ENCODE measurements at regions not wholly inside any gene's neighbourhood (a gene's known extent, or its start where the extent isn't known, plus 50 kb on each side); places are given as distances from the start of the nearest gene placed in this dataset.

GRCh38 chr16:76756423-76756822 lies 434.6 kb upstream of the MON1B start:
- no peaks in the 10 kb centered on the region for H3K9me2 ChIP-seq (ENCODE audit: low read depth, low read length)
- no peaks in the 10 kb centered on the region for H3K9me3 ChIP-seq (ENCODE audit: low read length)
- H3K27me3 ChIP-seq (ENCODE audit: insufficient read depth, low read length): no peaks in the 10 kb centered on the region
- H3K4me3 ChIP-seq (ENCODE audit: low read depth, low read length, poor library complexity, severe bottlenecking): no peak overlapping the region
- H3K36me3 ChIP-seq (ENCODE audit: insufficient read depth, low read length): no peaks in the 10 kb centered on the region
- H3K79me2 ChIP-seq (ENCODE audit: insufficient read depth, low read length): no peaks in the 10 kb centered on the region
- no peak overlapping the region for H2AFZ ChIP-seq (ENCODE audit: low read length)
- TF ChIP-seq EZH2 (IDR thresholded peaks at IDR 0.05; ENCODE audit: borderline replicate concordance, low read length) (no peak), CTCF (IDR thresholded peaks at IDR 0.05; ENCODE audit: low read length) (no peak)
- no peak overlapping the region for H3K9ac ChIP-seq (ENCODE audit: low read length)
- no peaks in the 10 kb centered on the region for H3K4me1 ChIP-seq (ENCODE audit: insufficient read depth, low read length, severe bottlenecking)
- no peak overlapping the region for H3K27ac ChIP-seq (ENCODE audit: low read depth, low read length, poor library complexity, severe bottlenecking)
- H4K20me1 ChIP-seq (ENCODE audit: insufficient read depth, low read length): no peaks in the 10 kb centered on the region
- no peaks in the 10 kb centered on the region for H3F3A ChIP-seq (ENCODE audit: insufficient read depth, low read length)
- H3K4me2 ChIP-seq (ENCODE audit: low read length): no peak overlapping the region

GRCh38 chr16:76756951-76757350 lies 434.0 kb upstream of the MON1B start:
- no peaks in the 10 kb centered on the region for H3K36me3 ChIP-seq (ENCODE audit: insufficient read depth, low read length)
- H3K9me3 ChIP-seq (ENCODE audit: low read length): no peaks in the 10 kb centered on the region
- H3K27ac ChIP-seq (ENCODE audit: low read depth, low read length, poor library complexity, severe bottlenecking): no peak overlapping the region

GRCh38 chr16:76766538-76766937 lies 424.5 kb upstream of the MON1B start:
- Histone ChIP-seq H3K27ac (ENCODE audit: low read depth, low read length, poor library complexity, severe bottlenecking) (no peak overlapping the region), H3K4me2 (ENCODE audit: low read length) (no peak overlapping the region), H4K20me1 (ENCODE audit: insufficient read depth, low read length) (no peaks in the 10 kb centered on the region), H3K4me3 (ENCODE audit: low read depth, low read length, poor library complexity, severe bottlenecking) (no peak overlapping the region), H3K27me3 (ENCODE audit: insufficient read depth, low read length) (no peaks in the 10 kb centered on the region), H3K4me1 (ENCODE audit: insufficient read depth, low read length, severe bottlenecking) (no peaks in the 10 kb centered on the region), H3F3A (ENCODE audit: insufficient read depth, low read length) (no peaks in the 10 kb centered on the region), H2AFZ (ENCODE audit: low read length) (no peak overlapping the region), H3K9ac (ENCODE audit: low read length) (no peak overlapping the region), H3K9me3 (ENCODE audit: low read length) (no peaks in the 10 kb centered on the region), H3K36me3 (ENCODE audit: insufficient read depth, low read length) (no peaks in the 10 kb centered on the region), H3K79me2 (ENCODE audit: insufficient read depth, low read length) (no peaks in the 10 kb centered on the region), H3K9me2 (ENCODE audit: low read depth, low read length) (no peaks in the 10 kb centered on the region)
- TF ChIP-seq EZH2 (IDR thresholded peaks at IDR 0.05; ENCODE audit: borderline replicate concordance, low read length): no peak

More at GRCh38 chr16:76756951-76757350, 434.0 kb upstream of the MON1B start:
- no peaks in the 10 kb centered on the region for H4K20me1 ChIP-seq (ENCODE audit: insufficient read depth, low read length)
- H3K9me2 ChIP-seq (ENCODE audit: low read depth, low read length): no peaks in the 10 kb centered on the region
- H2AFZ ChIP-seq (ENCODE audit: low read length): no peak overlapping the region
- no peaks in the 10 kb centered on the region for H3K27me3 ChIP-seq (ENCODE audit: insufficient read depth, low read length)
- no peak overlapping the region for H3K4me3 ChIP-seq (ENCODE audit: low read depth, low read length, poor library complexity, severe bottlenecking)
- H3K4me1 ChIP-seq (ENCODE audit: insufficient read depth, low read length, severe bottlenecking): no peaks in the 10 kb centered on the region
- TF ChIP-seq EZH2 (IDR thresholded peaks at IDR 0.05; ENCODE audit: borderline replicate concordance, low read length) (no peak), CTCF (IDR thresholded peaks at IDR 0.05; ENCODE audit: low read length) (no peak)
- no peaks in the 10 kb centered on the region for H3K79me2 ChIP-seq (ENCODE audit: insufficient read depth, low read length)
- H3F3A ChIP-seq (ENCODE audit: insufficient read depth, low read length): no peaks in the 10 kb centered on the region
- H3K4me2 ChIP-seq (ENCODE audit: low read length): no peak overlapping the region
- H3K9ac ChIP-seq (ENCODE audit: low read length): no peak overlapping the region

DNA sequence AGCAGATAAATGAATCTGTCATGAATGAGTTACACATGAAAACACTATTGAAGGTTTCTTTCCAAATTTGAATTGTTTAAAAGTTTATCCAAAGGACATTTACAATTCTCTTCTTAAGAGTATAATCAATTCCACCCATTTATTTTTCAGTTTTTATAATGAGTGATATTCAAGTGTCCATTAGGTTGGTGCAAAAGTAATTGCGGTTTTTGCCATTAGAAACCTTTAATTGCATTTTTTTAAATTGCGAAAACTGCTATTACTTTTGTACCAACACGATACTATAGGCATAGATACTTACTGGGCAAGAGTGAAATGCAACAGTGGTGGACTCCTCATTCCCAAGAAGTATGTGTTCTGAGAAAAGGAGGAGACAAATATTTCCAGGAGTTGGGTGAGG lies 422.7 kb upstream of the MON1B start:
- TF ChIP-seq EZH2 (IDR thresholded peaks at IDR 0.05; ENCODE audit: borderline replicate concordance, low read length) (no peak), CTCF (IDR thresholded peaks at IDR 0.05; ENCODE audit: low read length) (no peak)
- no peaks in the 10 kb centered on the region for H3K9me3 ChIP-seq (ENCODE audit: low read length)
- H3K27me3 ChIP-seq (ENCODE audit: insufficient read depth, low read length): no peaks in the 10 kb centered on the region
- H3K4me2 ChIP-seq (ENCODE audit: low read length): no peak overlapping the region
- no peak overlapping the region for H3K4me3 ChIP-seq (ENCODE audit: low read depth, low read length, poor library complexity, severe bottlenecking)
- H3K4me1 ChIP-seq (ENCODE audit: insufficient read depth, low read length, severe bottlenecking): no peaks in the 10 kb centered on the region
- no peaks in the 10 kb centered on the region for H3F3A ChIP-seq (ENCODE audit: insufficient read depth, low read length)
- H2AFZ ChIP-seq (ENCODE audit: low read length): no peak overlapping the region
- H4K20me1 ChIP-seq (ENCODE audit: insufficient read depth, low read length): no peaks in the 10 kb centered on the region
- H3K79me2 ChIP-seq (ENCODE audit: insufficient read depth, low read length): no peaks in the 10 kb centered on the region
- no peak overlapping the region for H3K9ac ChIP-seq (ENCODE audit: low read length)
- no peaks in the 10 kb centered on the region for H3K9me2 ChIP-seq (ENCODE audit: low read depth, low read length)
- no peaks in the 10 kb centered on the region for H3K36me3 ChIP-seq (ENCODE audit: insufficient read depth, low read length)
- no peak overlapping the region for H3K27ac ChIP-seq (ENCODE audit: low read depth, low read length, poor library complexity, severe bottlenecking)

Measured in OCI-LY1 (cell line).